DND-41 (cell line): ENCODE measurements at regions not wholly inside any gene's neighbourhood (a gene's known extent, or its start where the extent isn't known, plus 50 kb on each side); places are given as distances from the start of the nearest gene placed in this dataset.

Experiments used
- EZH2 ChIP-seq: IDR thresholded peaks from 3 replicates; pipeline ENCODE4 v1.6.1; 2012; ENCODE audit warnings: borderline replicate concordance, low read depth, mild to moderate bottlenecking, moderate library complexity, low read length, inconsistent platforms; ENCODE audit not compliant: severe bottlenecking
- TF ChIP-seq, protein P1 (sequence below): IDR thresholded peaks from 2 replicates; pipeline ENCODE4 v1.5.1; 2012; ENCODE audit warnings: borderline replicate concordance, low read length, moderate library complexity, mild to moderate bottlenecking; ENCODE audit not compliant: poor library complexity, severe bottlenecking; ENCODE audit errors: extremely low read depth

GRCh38 chr4:128542047-128542446, 254.4 kb upstream of the PGRMC2 start:
- TF ChIP-seq, protein P1, sequence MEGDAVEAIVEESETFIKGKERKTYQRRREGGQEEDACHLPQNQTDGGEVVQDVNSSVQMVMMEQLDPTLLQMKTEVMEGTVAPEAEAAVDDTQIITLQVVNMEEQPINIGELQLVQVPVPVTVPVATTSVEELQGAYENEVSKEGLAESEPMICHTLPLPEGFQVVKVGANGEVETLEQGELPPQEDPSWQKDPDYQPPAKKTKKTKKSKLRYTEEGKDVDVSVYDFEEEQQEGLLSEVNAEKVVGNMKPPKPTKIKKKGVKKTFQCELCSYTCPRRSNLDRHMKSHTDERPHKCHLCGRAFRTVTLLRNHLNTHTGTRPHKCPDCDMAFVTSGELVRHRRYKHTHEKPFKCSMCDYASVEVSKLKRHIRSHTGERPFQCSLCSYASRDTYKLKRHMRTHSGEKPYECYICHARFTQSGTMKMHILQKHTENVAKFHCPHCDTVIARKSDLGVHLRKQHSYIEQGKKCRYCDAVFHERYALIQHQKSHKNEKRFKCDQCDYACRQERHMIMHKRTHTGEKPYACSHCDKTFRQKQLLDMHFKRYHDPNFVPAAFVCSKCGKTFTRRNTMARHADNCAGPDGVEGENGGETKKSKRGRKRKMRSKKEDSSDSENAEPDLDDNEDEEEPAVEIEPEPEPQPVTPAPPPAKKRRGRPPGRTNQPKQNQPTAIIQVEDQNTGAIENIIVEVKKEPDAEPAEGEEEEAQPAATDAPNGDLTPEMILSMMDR, result no peak
- TF ChIP-seq EZH2, result no peak
